BLaER1 (cell line): ENCODE measurements at regions not wholly inside any gene's neighbourhood (a gene's known extent, or its start where the extent isn't known, plus 50 kb on each side); places are given as distances from the start of the nearest gene placed in this dataset.

Experiments used
- H3K27ac ChIP-seq: shearing (Covaris generic); formaldehyde crosslinking; 2 replicates; pipeline ENCODE4 v1.8.1; 2022
- H3K27me3 ChIP-seq: shearing (Covaris generic); formaldehyde crosslinking; 2 replicates; pipeline ENCODE4 v1.8.1; 2022
- H3K36me3 ChIP-seq: shearing (Covaris generic); formaldehyde crosslinking; 2 replicates; pipeline ENCODE4 v1.8.1; 2022
- H3K4me1 ChIP-seq: shearing (Covaris generic); formaldehyde crosslinking; 2 replicates; pipeline ENCODE4 v1.8.1; 2022
- H3K4me2 ChIP-seq: shearing (Covaris generic); formaldehyde crosslinking; 2 replicates; pipeline ENCODE4 v1.8.1; 2022
- H3K4me3 ChIP-seq: shearing (Covaris generic); formaldehyde crosslinking; 2 replicates; pipeline ENCODE4 v1.8.1; 2022
- H3K9ac ChIP-seq: shearing (Covaris generic); formaldehyde crosslinking; 2 replicates; pipeline ENCODE4 v1.8.1; 2022
- H3K9me3 ChIP-seq: shearing (Covaris generic); formaldehyde crosslinking; 2 replicates; pipeline ENCODE4 v1.8.1; 2022
- H4K20me1 ChIP-seq: shearing (Covaris generic); formaldehyde crosslinking; 2 replicates; pipeline ENCODE4 v1.8.1; 2022
- Cebpa-rat ChIP-seq: shearing (Covaris generic); IDR thresholded peaks from 2 replicates; pipeline ENCODE4 v1.8.1; 2022

GRCh38 chr3:89802881-89803280, 695.5 kb downstream of the EPHA3 start:
- no peaks in the 10 kb centered on the region for H4K20me1 ChIP-seq
- H3K4me1 ChIP-seq: no peaks in the 10 kb centered on the region
- no peak for TF ChIP-seq Cebpa-rat
- H3K27me3 ChIP-seq: no peaks in the 10 kb centered on the region
- no peaks in the 10 kb centered on the region for H3K36me3 ChIP-seq
- H3K9ac ChIP-seq: no peak overlapping the region
- H3K9me3 ChIP-seq: no peaks in the 10 kb centered on the region
- H3K4me3 ChIP-seq: no peak overlapping the region
- H3K4me2 ChIP-seq: no peak overlapping the region
- no peak overlapping the region for H3K27ac ChIP-seq

DNA sequence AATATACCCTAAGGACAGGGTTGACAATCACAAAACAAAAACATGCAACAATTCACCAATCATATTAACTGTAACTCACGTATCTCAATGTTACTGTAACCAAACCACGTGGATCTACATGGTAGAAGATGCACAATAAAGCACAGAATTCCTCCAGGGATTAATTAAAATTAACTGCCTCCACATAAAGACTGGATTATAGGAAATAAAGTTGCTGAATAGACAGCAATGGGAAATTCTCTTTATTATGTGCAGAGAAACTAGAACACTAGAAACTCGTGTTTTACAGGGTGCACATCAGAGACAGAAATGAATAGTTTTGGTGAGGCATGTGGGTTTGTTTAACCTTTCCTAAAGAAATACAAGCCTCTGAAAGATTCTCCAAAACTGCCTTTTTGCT, 696.3 kb downstream of the EPHA3 start:
- H3K36me3 ChIP-seq: no peaks in the 10 kb centered on the region
- no peak overlapping the region for H3K9ac ChIP-seq
- no peaks in the 10 kb centered on the region for H4K20me1 ChIP-seq
- H3K4me3 ChIP-seq: no peak overlapping the region
- no peak for TF ChIP-seq Cebpa-rat
- 0 out of 2 replicates have a peak, but pooled peaks cover 5% of the 10 kb centered on the region for H3K9me3 ChIP-seq
- H3K4me2 ChIP-seq: no peak overlapping the region
- H3K27me3 ChIP-seq: no peaks in the 10 kb centered on the region
- no peaks in the 10 kb centered on the region for H3K4me1 ChIP-seq
- no peak overlapping the region for H3K27ac ChIP-seq

DNA sequence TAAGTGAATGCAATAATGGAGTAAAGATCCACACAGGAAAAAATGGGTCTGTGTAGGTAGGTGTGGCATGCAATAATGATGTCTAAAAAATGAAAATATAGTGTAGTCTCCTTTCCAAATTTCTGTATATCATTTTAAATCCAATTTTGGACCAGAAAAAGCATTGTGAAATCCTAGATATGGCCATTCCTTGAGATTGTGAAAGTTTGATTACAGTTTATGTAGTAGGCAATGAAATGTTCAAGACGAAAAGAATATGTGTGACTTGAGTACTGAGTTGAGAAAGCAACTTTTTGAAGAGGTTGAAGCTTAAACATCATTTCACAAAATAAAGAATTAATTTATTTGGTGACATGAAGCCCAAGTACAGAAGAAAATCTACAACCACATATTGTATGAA, 698.7 kb downstream of the EPHA3 start:
- no peak for TF ChIP-seq Cebpa-rat
- no peaks in the 10 kb centered on the region for H3K27me3 ChIP-seq
- no peak overlapping the region for H3K4me3 ChIP-seq
- no peaks in the 10 kb centered on the region for H3K36me3 ChIP-seq
- no peaks in the 10 kb centered on the region for H3K4me1 ChIP-seq
- H4K20me1 ChIP-seq: no peaks in the 10 kb centered on the region
- H3K9me3 ChIP-seq: 0 out of 2 replicates have a peak, but pooled peaks cover 5% of the 10 kb centered on the region
- H3K9ac ChIP-seq: no peak overlapping the region
- H3K4me2 ChIP-seq: no peak overlapping the region
- H3K27ac ChIP-seq: no peak overlapping the region

DNA sequence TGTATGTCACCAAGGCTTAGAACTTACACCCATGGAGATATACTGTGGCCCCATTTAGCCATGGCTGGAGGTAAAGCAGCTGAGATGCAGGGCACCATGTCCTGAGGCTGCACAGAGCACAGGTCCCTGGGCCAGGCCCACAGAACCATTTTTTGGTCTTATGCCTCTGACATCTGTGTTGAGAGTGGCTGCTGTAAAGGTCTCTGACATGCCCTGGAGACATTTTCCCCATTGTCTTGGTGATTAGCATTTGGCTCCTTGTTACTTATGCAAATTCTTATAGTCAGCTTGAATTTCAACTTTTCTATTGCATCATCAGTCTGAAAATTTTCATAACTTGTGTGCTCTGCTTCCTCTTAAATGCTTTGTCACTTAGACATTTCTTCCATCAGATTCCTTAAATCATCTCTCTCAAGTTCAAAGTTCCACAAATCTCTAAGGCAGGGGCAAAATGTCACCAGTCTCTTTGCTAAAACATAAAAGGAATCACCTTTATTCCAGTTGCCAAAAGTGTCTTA, 701.3 kb downstream of the EPHA3 start:
- Histone ChIP-seq H3K27me3 (no peaks in the 10 kb centered on the region), H3K36me3 (no peaks in the 10 kb centered on the region), H3K9me3 (peaks cover 15% of the 10 kb centered on the region; the same call in 1 of the 2 replicates), H4K20me1 (no peaks in the 10 kb centered on the region), H3K4me2 (no peak overlapping the region), H3K27ac (no peak overlapping the region), H3K4me1 (no peaks in the 10 kb centered on the region), H3K9ac (no peak overlapping the region), H3K4me3 (no peak overlapping the region)
- no peak for TF ChIP-seq Cebpa-rat

DNA sequence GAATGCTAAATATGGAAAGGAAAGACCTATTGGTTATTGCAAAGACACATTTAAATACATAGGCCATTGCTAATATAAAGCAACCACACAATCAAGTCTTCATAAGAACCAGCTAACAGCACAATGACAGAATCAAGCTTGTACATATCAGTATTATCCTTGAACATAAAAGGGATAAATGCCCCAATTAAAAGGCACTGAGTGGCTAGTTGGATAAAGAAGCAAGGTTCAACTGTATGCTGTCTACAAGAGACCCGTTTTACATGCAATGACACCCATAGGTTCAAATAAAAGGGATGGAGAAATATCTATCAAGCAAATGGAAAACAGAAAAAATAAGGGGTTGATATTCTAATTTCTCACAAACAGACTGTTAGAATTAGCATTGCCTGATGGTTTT, 706.1 kb downstream of the EPHA3 start:
- H3K9me3 ChIP-seq: peaks cover 11% of the 10 kb centered on the region; the same call in 1 of the 2 replicates
- no peaks in the 10 kb centered on the region for H3K36me3 ChIP-seq
- H3K27me3 ChIP-seq: no peaks in the 10 kb centered on the region
- H4K20me1 ChIP-seq: no peaks in the 10 kb centered on the region
- H3K4me2 ChIP-seq: no peak overlapping the region
- H3K9ac ChIP-seq: no peak overlapping the region
- H3K27ac ChIP-seq: no peak overlapping the region
- no peak overlapping the region for H3K4me3 ChIP-seq
- no peak for TF ChIP-seq Cebpa-rat
- no peaks in the 10 kb centered on the region for H3K4me1 ChIP-seq

GRCh38 chr3:89841041-89841440, 733.6 kb downstream of the EPHA3 start:
- Histone ChIP-seq H3K9ac (no peak overlapping the region), H3K4me3 (no peak overlapping the region), H3K4me1 (no peaks in the 10 kb centered on the region), H3K9me3 (no peaks in the 10 kb centered on the region), H3K27me3 (no peaks in the 10 kb centered on the region), H3K36me3 (no peaks in the 10 kb centered on the region), H4K20me1 (no peaks in the 10 kb centered on the region), H3K27ac (no peak overlapping the region), H3K4me2 (no peak overlapping the region)
- TF ChIP-seq Cebpa-rat: no peak

- no peak overlapping the region for H3K27ac ChIP-seq
- TF ChIP-seq Cebpa-rat: no peak
- H3K27me3 ChIP-seq: no peaks in the 10 kb centered on the region
- no peak overlapping the region for H3K4me3 ChIP-seq
- H3K4me2 ChIP-seq: no peak overlapping the region
- no peaks in the 10 kb centered on the region for H3K36me3 ChIP-seq
- no peaks in the 10 kb centered on the region for H3K4me1 ChIP-seq
- no peak overlapping the region for H3K9ac ChIP-seq
- no peaks in the 10 kb centered on the region for H4K20me1 ChIP-seq
- H3K9me3 ChIP-seq: no peaks in the 10 kb centered on the region
Measured at GRCh38 chr3:89845053-89845452, 737.6 kb downstream of the EPHA3 start.

DNA sequence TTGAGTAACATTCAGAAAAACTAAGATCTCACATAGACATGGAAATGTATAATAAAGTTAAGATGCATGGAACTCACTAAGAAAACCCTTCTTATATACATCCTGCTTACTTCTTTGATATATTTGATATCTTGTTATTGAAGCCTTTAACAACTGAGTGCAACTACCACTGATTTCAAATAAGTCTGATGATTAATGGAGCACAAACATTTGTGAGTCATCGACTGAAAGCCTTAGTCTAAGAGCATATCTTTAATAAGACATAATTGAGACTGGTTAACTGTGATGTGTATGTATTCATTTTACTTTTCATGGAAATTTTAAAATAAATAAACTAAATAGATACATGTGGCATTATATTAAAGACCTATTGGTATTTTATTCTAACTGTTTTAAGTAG, 740.5 kb downstream of the EPHA3 start:
- H3K27ac ChIP-seq: no peak overlapping the region
- no peak overlapping the region for H3K4me3 ChIP-seq
- TF ChIP-seq Cebpa-rat: no peak
- no peaks in the 10 kb centered on the region for H3K9me3 ChIP-seq
- no peaks in the 10 kb centered on the region for H3K36me3 ChIP-seq
- no peak overlapping the region for H3K9ac ChIP-seq
- H3K4me2 ChIP-seq: no peak overlapping the region
- H3K4me1 ChIP-seq: no peaks in the 10 kb centered on the region
- no peaks in the 10 kb centered on the region for H3K27me3 ChIP-seq
- no peaks in the 10 kb centered on the region for H4K20me1 ChIP-seq

DNA sequence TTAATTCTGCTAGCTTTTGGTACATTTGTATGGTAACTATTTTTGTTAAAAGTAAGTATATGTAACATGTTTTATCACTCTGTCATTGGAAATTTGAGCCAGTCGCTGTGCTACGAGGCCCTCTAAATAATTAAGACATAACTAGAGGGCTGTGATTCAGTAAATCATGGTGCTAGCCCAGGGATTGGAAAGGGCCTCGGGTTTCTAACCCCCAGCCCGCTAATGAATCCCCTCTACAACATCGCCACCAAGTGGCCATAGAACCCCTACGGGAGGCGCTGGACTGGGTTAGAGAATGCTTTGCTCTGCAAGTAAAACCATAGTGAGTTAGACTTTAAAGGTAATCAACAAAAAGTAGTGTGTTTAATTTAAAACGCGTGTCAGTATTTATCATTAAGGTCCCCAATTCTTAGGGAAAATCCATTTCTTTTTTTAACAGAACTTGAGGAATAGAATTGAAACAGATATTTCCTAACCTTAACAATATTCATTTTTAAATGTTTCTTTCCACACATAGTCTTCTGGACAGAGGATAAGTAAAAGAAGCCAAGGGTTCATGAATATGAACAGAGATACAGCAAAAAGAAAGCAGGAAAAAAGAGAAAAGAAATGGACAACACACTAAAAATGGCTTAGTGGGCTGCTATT, 744.7 kb downstream of the EPHA3 start:
- Histone ChIP-seq H3K36me3 (no peaks in the 10 kb centered on the region), H3K9me3 (no peaks in the 10 kb centered on the region), H3K4me2 (no peak overlapping the region), H3K4me1 (no peaks in the 10 kb centered on the region), H3K9ac (no peak overlapping the region), H3K4me3 (no peak overlapping the region), H4K20me1 (no peaks in the 10 kb centered on the region), H3K27ac (no peak overlapping the region), H3K27me3 (no peaks in the 10 kb centered on the region)
- no peak for TF ChIP-seq Cebpa-rat

- Histone ChIP-seq H3K27ac (no peak overlapping the region), H3K9ac (no peak overlapping the region), H3K36me3 (no peaks in the 10 kb centered on the region), H3K4me3 (no peak overlapping the region), H3K4me2 (no peak overlapping the region), H3K4me1 (no peaks in the 10 kb centered on the region), H3K27me3 (no peaks in the 10 kb centered on the region), H3K9me3 (no peaks in the 10 kb centered on the region), H4K20me1 (no peaks in the 10 kb centered on the region)
- TF ChIP-seq Cebpa-rat: no peak
Measured at GRCh38 chr3:89859757-89860156, 752.3 kb downstream of the EPHA3 start.

DNA sequence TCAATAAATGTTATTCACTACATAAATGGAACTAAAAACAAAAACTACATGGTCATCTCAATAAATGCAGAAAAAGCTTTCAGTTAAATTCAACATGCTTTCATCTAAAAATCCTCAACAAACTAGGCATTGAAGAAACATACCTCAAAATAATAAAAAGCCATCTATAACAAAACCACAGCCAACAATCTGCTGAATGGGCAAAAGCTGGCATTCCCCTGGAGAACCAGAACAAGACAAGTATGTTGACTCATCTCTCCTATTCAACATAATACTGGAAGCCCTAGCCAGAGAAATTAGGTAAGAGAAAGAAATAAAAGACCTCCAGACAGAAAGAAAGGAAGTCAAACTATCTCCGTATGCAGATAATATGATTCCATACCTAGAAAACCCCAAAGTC, 759.9 kb downstream of the EPHA3 start:
- Histone ChIP-seq H3K27ac (no peak overlapping the region), H3K4me2 (no peak overlapping the region), H3K4me3 (no peak overlapping the region), H3K9ac (no peak overlapping the region), H3K27me3 (no peaks in the 10 kb centered on the region), H3K9me3 (no peaks in the 10 kb centered on the region), H4K20me1 (no peaks in the 10 kb centered on the region), H3K4me1 (no peaks in the 10 kb centered on the region), H3K36me3 (no peaks in the 10 kb centered on the region)
- TF ChIP-seq Cebpa-rat: no peak
